ENCODE measurements at regions not wholly inside any gene's neighbourhood (a gene's known extent, or its start where the extent isn't known, plus 50 kb on each side); places are given as distances from the start of the nearest gene placed in this dataset.
A peak's percentile ranks its signal among the peaks of the same experiment; 100 is the strongest.

DNA sequence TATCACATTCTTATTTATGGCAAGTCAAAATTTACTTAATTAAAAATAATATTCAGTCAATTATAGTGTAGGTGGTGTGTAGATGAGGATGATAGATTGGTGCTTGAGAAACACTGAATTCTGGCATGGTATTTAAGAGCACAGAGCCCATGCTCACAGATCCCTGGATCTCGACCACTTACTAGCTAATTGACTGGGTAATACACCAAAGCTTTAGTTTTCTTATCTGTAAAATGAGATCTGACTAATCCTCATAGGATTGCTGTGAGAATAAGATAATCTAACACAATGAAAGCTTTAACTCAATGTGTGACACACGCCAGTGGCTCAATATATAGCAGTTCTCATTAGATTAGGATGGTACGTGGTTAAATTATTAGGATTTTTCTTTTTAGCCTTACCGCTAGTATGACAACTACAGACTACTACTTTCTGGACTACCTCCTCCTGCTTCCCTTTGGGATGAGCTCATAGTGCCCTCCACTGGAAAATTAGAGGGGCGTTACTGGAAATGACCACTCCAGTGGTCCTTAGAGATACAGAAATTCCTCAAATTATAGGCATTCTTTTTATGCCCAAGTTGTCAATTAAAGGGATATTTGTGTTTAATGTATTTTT is 482.8 kb upstream of the TBX3 start:
- TF ChIP-seq, protein P1, sequence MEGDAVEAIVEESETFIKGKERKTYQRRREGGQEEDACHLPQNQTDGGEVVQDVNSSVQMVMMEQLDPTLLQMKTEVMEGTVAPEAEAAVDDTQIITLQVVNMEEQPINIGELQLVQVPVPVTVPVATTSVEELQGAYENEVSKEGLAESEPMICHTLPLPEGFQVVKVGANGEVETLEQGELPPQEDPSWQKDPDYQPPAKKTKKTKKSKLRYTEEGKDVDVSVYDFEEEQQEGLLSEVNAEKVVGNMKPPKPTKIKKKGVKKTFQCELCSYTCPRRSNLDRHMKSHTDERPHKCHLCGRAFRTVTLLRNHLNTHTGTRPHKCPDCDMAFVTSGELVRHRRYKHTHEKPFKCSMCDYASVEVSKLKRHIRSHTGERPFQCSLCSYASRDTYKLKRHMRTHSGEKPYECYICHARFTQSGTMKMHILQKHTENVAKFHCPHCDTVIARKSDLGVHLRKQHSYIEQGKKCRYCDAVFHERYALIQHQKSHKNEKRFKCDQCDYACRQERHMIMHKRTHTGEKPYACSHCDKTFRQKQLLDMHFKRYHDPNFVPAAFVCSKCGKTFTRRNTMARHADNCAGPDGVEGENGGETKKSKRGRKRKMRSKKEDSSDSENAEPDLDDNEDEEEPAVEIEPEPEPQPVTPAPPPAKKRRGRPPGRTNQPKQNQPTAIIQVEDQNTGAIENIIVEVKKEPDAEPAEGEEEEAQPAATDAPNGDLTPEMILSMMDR (IDR thresholded peaks at IDR 0.05; ENCODE audit: poor library complexity) = peak; percentile 45
- TF ChIP-seq EZH2 (IDR thresholded peaks at IDR 0.05; ENCODE audit: borderline replicate concordance) = no peak
- TF ChIP-seq EZH2phosphoT487 (IDR thresholded peaks at IDR 0.05; ENCODE audit: low read depth, severe bottlenecking, unreplicated experiment) = no peak

Data from hepatocyte (in vitro differentiated cells).